IPS DF 6.9 (cell line): ENCODE measurements at regions not wholly inside any gene's neighbourhood (a gene's known extent, or its start where the extent isn't known, plus 50 kb on each side); places are given as distances from the start of the nearest gene placed in this dataset.

Experiments used
- DNase-seq: peaks from one replicate; pipeline ENCODE4 v3.0.0-alpha.2; 2013; ENCODE audit warnings: low read depth, low spot score
- H3K27ac ChIP-seq: one replicate; pipeline ENCODE4 v1.5.1; 2013; ENCODE audit warnings: low read length, control low read depth
- H3K27me3 ChIP-seq: 2 replicates; pipeline ENCODE4 v1.6.1; 2013; ENCODE audit warnings: mild to moderate bottlenecking, low read length; ENCODE audit not compliant: control insufficient read depth, insufficient read depth
- H3K36me3 ChIP-seq: 2 replicates; pipeline ENCODE4 v1.6.1; 2013; ENCODE audit warnings: low read length; ENCODE audit not compliant: control insufficient read depth, insufficient read depth
- H3K4me1 ChIP-seq: 2 replicates; pipeline ENCODE4 v1.6.1; 2013; ENCODE audit warnings: low read length; ENCODE audit not compliant: control insufficient read depth, insufficient read depth
- H3K4me3 ChIP-seq: 2 replicates; pipeline ENCODE4 v1.5.1; 2013; ENCODE audit warnings: mild to moderate bottlenecking, low read length
- H3K9me3 ChIP-seq: 2 replicates; pipeline ENCODE4 v1.6.1; 2013; ENCODE audit warnings: low read length, inconsistent platforms; ENCODE audit not compliant: control insufficient read depth, insufficient read depth
- WGBS: extraction: QIAGEN DNeasy Blood & Tissue Kit; methylation state at CpG from one replicate; pipeline ENCODE4 v1.1.7; 2013; ENCODE audit warnings: mixed read lengths, missing lambda C conversion rate; ENCODE audit not compliant: insufficient read length, insufficient coverage; 5-methylcytosine and 5-hydroxymethylcytosine counted together

GRCh38 chr15:69858456-69858855 lies 239.3 kb downstream of the TLE3 start:
- DNase-seq: no peak
- H3K4me1 ChIP-seq: no peaks in the 10 kb centered on the region
- no peaks in the 10 kb centered on the region for H3K36me3 ChIP-seq
- no peaks in the 10 kb centered on the region for H3K9me3 ChIP-seq
- no peak overlapping the region for H3K4me3 ChIP-seq
- no peak overlapping the region for H3K27ac ChIP-seq
- H3K27me3 ChIP-seq: no peaks in the 10 kb centered on the region
- WGBS: no CpG with 5 or more reads among the region's 5 CpGs

DNA sequence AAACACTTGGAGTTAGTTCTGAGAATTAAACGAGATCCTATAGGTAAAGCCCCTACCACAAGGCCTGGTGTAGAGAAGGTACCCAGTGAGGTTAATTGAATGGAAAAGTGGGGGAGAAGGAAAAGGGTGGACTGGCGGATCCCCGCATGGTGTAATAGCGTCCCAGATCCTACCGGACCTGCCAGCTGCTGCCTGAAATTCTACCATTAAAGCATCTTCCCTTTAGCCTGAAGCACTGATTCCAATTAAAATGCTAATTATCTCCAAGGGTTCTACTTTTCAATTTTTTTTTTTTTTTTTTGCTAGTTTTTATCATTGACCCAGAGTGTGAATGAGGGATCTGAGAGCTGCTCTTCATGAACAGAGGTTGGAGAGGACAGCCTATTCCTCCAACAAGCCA lies 237.9 kb downstream of the TLE3 start:
- no peaks in the 10 kb centered on the region for H3K36me3 ChIP-seq
- H3K27ac ChIP-seq: no peak overlapping the region
- H3K4me3 ChIP-seq: no peak overlapping the region
- H3K9me3 ChIP-seq: no peaks in the 10 kb centered on the region
- no peaks in the 10 kb centered on the region for H3K4me1 ChIP-seq
- no CpG with 5 or more reads among the region's 5 CpGs for WGBS
- no peaks in the 10 kb centered on the region for H3K27me3 ChIP-seq
- no peak for DNase-seq

DNA sequence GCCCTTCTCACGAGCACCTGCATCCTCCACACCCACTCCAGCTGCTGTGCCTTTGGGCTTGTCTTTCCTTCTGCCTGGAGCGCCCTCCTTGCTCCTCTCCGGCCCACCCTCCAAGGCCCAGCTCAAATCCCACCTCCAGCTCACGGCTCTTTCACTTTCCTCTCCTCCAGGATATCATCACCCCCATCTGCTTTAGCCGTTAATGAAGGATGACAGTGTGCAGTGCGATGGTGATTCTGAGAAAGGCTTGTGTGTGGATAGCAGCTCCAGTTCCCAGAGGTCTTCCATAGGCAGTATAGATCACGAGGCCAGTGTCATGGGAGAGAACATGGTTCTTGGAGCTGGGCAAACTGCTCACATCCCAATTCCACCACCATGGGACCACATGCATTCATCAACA lies 237.4 kb downstream of the TLE3 start:
- no CpG with 5 or more reads among the region's 7 CpGs for WGBS
- no peak for DNase-seq
- H3K27ac ChIP-seq: no peak overlapping the region
- H3K4me3 ChIP-seq: no peak overlapping the region
- no peaks in the 10 kb centered on the region for H3K36me3 ChIP-seq
- no peaks in the 10 kb centered on the region for H3K27me3 ChIP-seq
- H3K9me3 ChIP-seq: no peaks in the 10 kb centered on the region
- no peaks in the 10 kb centered on the region for H3K4me1 ChIP-seq

- H3K36me3 ChIP-seq: no peaks in the 10 kb centered on the region
- WGBS: no CpG with 5 or more reads among the region's 9 CpGs
- H3K4me3 ChIP-seq: no peak overlapping the region
- H3K27me3 ChIP-seq: no peaks in the 10 kb centered on the region
- H3K4me1 ChIP-seq: no peaks in the 10 kb centered on the region
- no peak overlapping the region for H3K27ac ChIP-seq
- no peaks in the 10 kb centered on the region for H3K9me3 ChIP-seq
- DNase-seq: no peak
These were observed 236.8 kb downstream of the TLE3 start for GRCh38 chr15:69860921-69861320.

DNA sequence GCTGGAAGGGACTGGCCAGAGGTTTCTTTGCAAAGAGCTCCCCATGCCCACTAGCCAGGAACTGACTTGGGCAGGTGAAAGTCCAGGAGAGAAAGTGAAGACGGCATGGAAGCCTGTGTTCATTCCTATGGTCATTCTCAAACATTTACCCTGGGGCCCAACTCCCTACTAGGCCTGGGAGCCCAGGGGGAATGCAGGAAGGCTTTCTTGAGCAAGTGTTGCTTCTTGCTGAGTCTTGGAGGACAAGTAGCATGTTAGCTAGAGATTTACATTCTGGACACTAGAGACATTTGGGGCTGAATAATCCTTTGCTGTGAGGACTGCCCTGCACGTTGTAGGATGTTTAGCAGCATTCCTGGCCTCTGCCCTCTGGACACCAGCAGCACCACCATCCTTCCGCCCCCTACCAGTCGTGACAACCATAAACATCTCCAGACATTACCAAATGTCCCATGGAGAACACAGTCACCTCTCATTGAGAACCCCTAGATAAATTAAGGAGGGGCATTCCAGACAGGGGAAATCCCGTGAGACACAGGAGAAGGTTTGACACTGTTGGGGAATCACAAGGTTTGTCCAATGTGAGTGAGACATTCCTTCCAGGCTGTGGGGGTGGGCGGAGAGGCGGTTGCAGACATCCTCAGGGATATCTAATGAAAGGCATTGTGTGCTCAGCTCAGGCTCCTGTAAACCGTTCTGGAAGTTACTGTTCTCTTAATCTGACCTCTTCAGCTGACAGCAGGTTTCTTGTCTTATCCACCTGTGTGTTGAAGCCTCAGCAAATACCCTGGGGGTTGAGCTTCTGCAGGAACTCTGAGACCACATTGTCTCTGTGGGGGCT lies 236.2 kb downstream of the TLE3 start:
- Histone ChIP-seq H3K4me1 (no peaks in the 10 kb centered on the region), H3K9me3 (no peaks in the 10 kb centered on the region), H3K36me3 (no peaks in the 10 kb centered on the region), H3K4me3 (no peak overlapping the region), H3K27ac (no peak overlapping the region), H3K27me3 (no peaks in the 10 kb centered on the region)
- no peak for DNase-seq
- no CpG with 5 or more reads among the region's 8 CpGs for WGBS

DNA sequence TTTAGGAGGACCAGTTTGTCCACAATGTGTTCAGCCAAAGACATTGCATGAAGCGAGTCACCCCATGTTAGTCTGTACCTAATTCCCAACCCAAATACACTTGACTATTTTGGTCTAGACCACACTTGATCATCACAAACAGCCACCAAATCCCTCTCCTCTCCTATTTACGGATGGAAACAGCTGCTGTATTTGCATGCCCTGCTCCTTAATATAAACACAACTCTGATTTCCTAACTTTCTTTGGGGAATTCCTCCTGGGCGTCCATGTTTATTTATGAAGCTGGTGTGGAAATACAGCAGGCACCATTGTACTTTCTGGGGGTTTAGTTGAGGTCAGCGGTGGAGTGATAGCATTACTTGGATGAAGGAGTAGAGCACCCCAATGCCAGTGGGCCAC lies 235.2 kb downstream of the TLE3 start:
- Histone ChIP-seq H3K4me1 (no peaks in the 10 kb centered on the region), H3K36me3 (no peaks in the 10 kb centered on the region), H3K27ac (no peak overlapping the region), H3K27me3 (no peaks in the 10 kb centered on the region), H3K9me3 (no peaks in the 10 kb centered on the region), H3K4me3 (no peak overlapping the region)
- WGBS: no CpG with 5 or more reads among the region's 4 CpGs
- no peak for DNase-seq

- no peak overlapping the region for H3K27ac ChIP-seq
- no peak overlapping the region for H3K4me3 ChIP-seq
- no peaks in the 10 kb centered on the region for H3K27me3 ChIP-seq
- no CpG with 5 or more reads among the region's 2 CpGs for WGBS
- H3K9me3 ChIP-seq: no peaks in the 10 kb centered on the region
- H3K36me3 ChIP-seq: no peaks in the 10 kb centered on the region
- DNase-seq: no peak
- no peaks in the 10 kb centered on the region for H3K4me1 ChIP-seq
These were observed 234.3 kb downstream of the TLE3 start for GRCh38 chr15:69863446-69863845.

DNA sequence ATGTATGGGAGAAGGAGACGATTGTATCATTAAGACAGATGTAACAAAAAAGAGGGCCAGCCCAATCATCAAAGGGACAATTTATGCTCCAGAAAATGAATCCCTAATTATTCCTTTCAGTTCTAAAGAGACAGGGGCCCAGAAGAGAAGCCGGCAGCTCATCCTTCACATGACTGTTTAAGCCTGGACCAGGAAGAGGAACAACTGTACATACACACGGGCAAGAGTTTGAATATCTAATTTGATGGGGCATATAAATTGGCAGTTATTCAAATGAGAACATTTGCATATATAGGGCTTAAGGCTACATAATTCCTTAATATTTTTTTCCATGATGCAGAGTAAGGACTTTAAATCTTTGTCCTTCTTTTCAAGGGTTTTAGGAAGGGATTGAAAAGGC lies 232.3 kb downstream of the TLE3 start:
- H3K27ac ChIP-seq: no peak overlapping the region
- no peaks in the 10 kb centered on the region for H3K27me3 ChIP-seq
- no peaks in the 10 kb centered on the region for H3K9me3 ChIP-seq
- no peaks in the 10 kb centered on the region for H3K36me3 ChIP-seq
- WGBS: no CpG with 5 or more reads among the region's 3 CpGs
- H3K4me1 ChIP-seq: no peaks in the 10 kb centered on the region
- DNase-seq: no peak
- H3K4me3 ChIP-seq: no peak overlapping the region

GRCh38 chr15:69868756-69869155 lies 229.0 kb downstream of the TLE3 start:
- 100% methylated on average over 2 of the region's 3 CpGs for WGBS
- H3K4me3 ChIP-seq: no peak overlapping the region
- DNase-seq: no peak
- H3K36me3 ChIP-seq: no peaks in the 10 kb centered on the region
- H3K9me3 ChIP-seq: no peaks in the 10 kb centered on the region
- no peaks in the 10 kb centered on the region for H3K27me3 ChIP-seq
- no peak overlapping the region for H3K27ac ChIP-seq
- no peaks in the 10 kb centered on the region for H3K4me1 ChIP-seq

DNA sequence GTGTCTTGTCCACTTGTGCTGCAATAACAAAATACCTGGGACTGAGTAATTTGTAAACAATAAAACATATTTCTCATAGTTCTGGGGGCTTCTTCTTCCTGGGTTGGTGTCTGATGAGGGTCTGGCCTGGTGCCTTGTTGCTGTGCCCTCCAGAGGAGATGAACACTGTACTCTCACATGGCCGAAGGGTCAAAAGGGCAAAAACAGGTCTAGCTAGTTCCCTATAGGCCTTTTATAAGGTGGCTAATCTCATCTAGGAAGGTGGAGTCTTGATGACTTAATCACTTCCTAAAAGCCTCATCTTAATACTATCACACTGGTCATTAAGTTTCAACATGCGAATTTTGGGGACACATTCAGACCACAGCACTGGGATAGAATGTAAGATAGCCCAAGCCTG lies 228.4 kb downstream of the TLE3 start:
- H3K4me1 ChIP-seq: no peaks in the 10 kb centered on the region
- no peak overlapping the region for H3K27ac ChIP-seq
- H3K36me3 ChIP-seq: no peaks in the 10 kb centered on the region
- no peak overlapping the region for H3K4me3 ChIP-seq
- no peaks in the 10 kb centered on the region for H3K27me3 ChIP-seq
- no peaks in the 10 kb centered on the region for H3K9me3 ChIP-seq
- no peak for DNase-seq
- no CpG with 5 or more reads among the region's 2 CpGs for WGBS

GRCh38 chr15:69869881-69870505 lies 227.7 kb downstream of the TLE3 start:
- Histone ChIP-seq H3K9me3 (no peaks in the 10 kb centered on the region), H3K36me3 (no peaks in the 10 kb centered on the region), H3K27ac (no peak overlapping the region), H3K4me1 (no peaks in the 10 kb centered on the region), H3K4me3 (no peak overlapping the region), H3K27me3 (no peaks in the 10 kb centered on the region)
- WGBS: no CpG with 5 or more reads among the region's 9 CpGs
- no peak for DNase-seq
